Lower leg skin (tissue), 3 donors: ENCODE measurements at regions not wholly inside any gene's neighbourhood (a gene's known extent, or its start where the extent isn't known, plus 50 kb on each side); places are given as distances from the start of the nearest gene placed in this dataset.

Experiments
- POLR2A ChIP-seq, 2 donors: fragments of 450-650 bp; IDR thresholded peaks; one replicate each; pipeline ENCODE4 v1.6.1; 2016 to 2017; ENCODE audit warnings: antibody characterized with exemption in 2 of 2, mild to moderate bottlenecking in 1 of 2, moderate library complexity in 1 of 2
- TF ChIP-seq, protein P1 (sequence below), 3 donors: fragments of 450-650 bp; IDR thresholded peaks; one replicate each; pipeline ENCODE4 v1.5.1; 2016; ENCODE audit warnings: antibody characterized with exemption in 3 of 3, mild to moderate bottlenecking in 3 of 3, moderate library complexity in 2 of 3

DNA sequence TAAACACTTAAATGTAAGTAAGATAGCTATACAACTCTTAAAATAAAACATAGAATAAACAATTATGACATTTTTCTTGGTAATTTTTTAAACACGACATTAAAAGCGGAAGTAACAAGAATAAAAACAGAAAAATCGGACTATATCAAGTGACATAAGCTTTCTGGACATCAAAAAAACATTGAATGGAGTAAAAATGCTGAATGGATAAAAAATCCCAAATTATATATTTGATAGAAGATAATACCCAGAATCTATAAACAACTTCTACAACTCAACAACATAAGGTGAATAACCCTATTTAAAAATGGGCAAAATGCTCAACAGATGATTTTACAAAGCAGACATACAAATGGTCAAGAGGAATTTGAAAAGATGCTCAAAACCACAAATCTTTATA, 1866.5 kb downstream of the TP53TG3F start:
- no peak for TF ChIP-seq POLR2A (IDR thresholded peaks at IDR 0.05)
- TF ChIP-seq, protein P1, sequence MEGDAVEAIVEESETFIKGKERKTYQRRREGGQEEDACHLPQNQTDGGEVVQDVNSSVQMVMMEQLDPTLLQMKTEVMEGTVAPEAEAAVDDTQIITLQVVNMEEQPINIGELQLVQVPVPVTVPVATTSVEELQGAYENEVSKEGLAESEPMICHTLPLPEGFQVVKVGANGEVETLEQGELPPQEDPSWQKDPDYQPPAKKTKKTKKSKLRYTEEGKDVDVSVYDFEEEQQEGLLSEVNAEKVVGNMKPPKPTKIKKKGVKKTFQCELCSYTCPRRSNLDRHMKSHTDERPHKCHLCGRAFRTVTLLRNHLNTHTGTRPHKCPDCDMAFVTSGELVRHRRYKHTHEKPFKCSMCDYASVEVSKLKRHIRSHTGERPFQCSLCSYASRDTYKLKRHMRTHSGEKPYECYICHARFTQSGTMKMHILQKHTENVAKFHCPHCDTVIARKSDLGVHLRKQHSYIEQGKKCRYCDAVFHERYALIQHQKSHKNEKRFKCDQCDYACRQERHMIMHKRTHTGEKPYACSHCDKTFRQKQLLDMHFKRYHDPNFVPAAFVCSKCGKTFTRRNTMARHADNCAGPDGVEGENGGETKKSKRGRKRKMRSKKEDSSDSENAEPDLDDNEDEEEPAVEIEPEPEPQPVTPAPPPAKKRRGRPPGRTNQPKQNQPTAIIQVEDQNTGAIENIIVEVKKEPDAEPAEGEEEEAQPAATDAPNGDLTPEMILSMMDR (IDR thresholded peaks at IDR 0.05) = no peak
